HepG2 (cell line): ENCODE measurements at regions not wholly inside any gene's neighbourhood (a gene's known extent, or its start where the extent isn't known, plus 50 kb on each side); places are given as distances from the start of the nearest gene placed in this dataset.

ENCODE experiments used
- ARID3A ChIP-seq: IDR thresholded peaks from 2 replicates; pipeline ENCODE4 v1.6.1; 2012; ENCODE audit warnings: low read depth, low read length, improper control_type of control experiment
- BATF2 ChIP-seq: sonication (generic); formaldehyde crosslinking; IDR thresholded peaks from 2 replicates; pipeline ENCODE4 v1.8.0; 2022; ENCODE audit warnings: mild to moderate bottlenecking, missing genetic modification reagents, moderate library complexity
- DMTF1 ChIP-seq: sonication (generic); formaldehyde crosslinking; IDR thresholded peaks from 2 replicates; pipeline ENCODE4 v1.4.0; 2020; ENCODE audit warnings: mild to moderate bottlenecking, missing genetic modification reagents
- FOXA3 ChIP-seq: IDR thresholded peaks from 2 replicates; pipeline ENCODE4 v1.6.1; 2016; ENCODE audit warnings: missing genetic modification reagents, missing compliant biosample characterization
- HIC2 ChIP-seq: sonication (generic); formaldehyde crosslinking; IDR thresholded peaks from 2 replicates; pipeline ENCODE4 v1.9.0; 2022; ENCODE audit warnings: low read depth, missing genetic modification reagents
- KAT7 ChIP-seq: IDR thresholded peaks from 2 replicates; pipeline ENCODE4 v1.6.1; 2018; ENCODE audit warnings: borderline replicate concordance, missing compliant biosample characterization
- KLF11 ChIP-seq: IDR thresholded peaks from 2 replicates; pipeline ENCODE4 v1.6.1; 2016; ENCODE audit warnings: missing compliant biosample characterization
- MIER3 ChIP-seq: IDR thresholded peaks from 2 replicates; pipeline ENCODE4 v1.6.1; 2016; ENCODE audit warnings: missing compliant biosample characterization, borderline replicate concordance
- NR1H2 ChIP-seq: sonication (generic); formaldehyde crosslinking; IDR thresholded peaks from 2 replicates; pipeline ENCODE4 v1.8.1; 2022; ENCODE audit warnings: low read depth, missing genetic modification reagents, borderline replicate concordance
- PPARG ChIP-seq: conservative IDR thresholded peaks from 2 replicates; pipeline ENCODE4 v1.6.1; 2016; ENCODE audit warnings: missing biosample characterization, missing genetic modification reagents
- RXRB ChIP-seq: IDR thresholded peaks from 2 replicates; pipeline ENCODE4 v1.6.1; 2016; ENCODE audit warnings: borderline replicate concordance, missing genetic modification reagents, missing compliant biosample characterization
- SAFB2 ChIP-seq: sonication (generic); formaldehyde crosslinking; IDR thresholded peaks from 2 replicates; pipeline ENCODE4 v1.5.1; 2020; ENCODE audit warnings: missing genetic modification reagents, low read depth, mild to moderate bottlenecking, borderline replicate concordance
- TAF15 ChIP-seq: fragments of 200-400 bp; formaldehyde crosslinking; IDR thresholded peaks from one replicate; pipeline ENCODE4 v1.6.1; 2018; ENCODE audit warnings: mild to moderate bottlenecking, low read depth, low read length; ENCODE audit not compliant: poor library complexity, severe bottlenecking
- ZNF281 ChIP-seq: sonication (generic); formaldehyde crosslinking; IDR thresholded peaks from 2 replicates; pipeline ENCODE4 v1.4.0; 2020; ENCODE audit warnings: missing genetic modification reagents, borderline replicate concordance
- ZNF781 ChIP-seq: sonication (generic); formaldehyde crosslinking; IDR thresholded peaks from 2 replicates; pipeline ENCODE4 v1.5.1; 2020; ENCODE audit warnings: borderline replicate concordance, mild to moderate bottlenecking, missing genetic modification reagents; ENCODE audit errors: not compliant biosample characterization
- ZSCAN20 ChIP-seq: sonication (generic); formaldehyde crosslinking; IDR thresholded peaks from 2 replicates; pipeline ENCODE4 v1.4.0; 2020; ENCODE audit warnings: missing genetic modification reagents, mild to moderate bottlenecking, borderline replicate concordance
- ZSCAN29 ChIP-seq: sonication (generic); formaldehyde crosslinking; conservative IDR thresholded peaks from 2 replicates; pipeline ENCODE4 v1.4.0; 2020; ENCODE audit warnings: mild to moderate bottlenecking, missing genetic modification reagents
- ZXDC ChIP-seq: sonication (generic); formaldehyde crosslinking; IDR thresholded peaks from 2 replicates; pipeline ENCODE4 v1.5.0; 2020; ENCODE audit warnings: mild to moderate bottlenecking, missing genetic modification reagents

GRCh38 chr16:9316615-9317014 is 225.2 kb downstream of the HAPSTR1 start (continued):
- TF ChIP-seq ZXDC (CRISPR knock-in tag): no peak
- TF ChIP-seq ZSCAN20 (CRISPR knock-in tag): no peak
- TF ChIP-seq TAF15: no peak
- TF ChIP-seq ZSCAN29 (CRISPR knock-in tag): no peak
- TF ChIP-seq PPARG (CRISPR knock-in tag): no peak
- TF ChIP-seq KAT7 (CRISPR knock-in tag): no peak
- TF ChIP-seq FOXA3 (CRISPR knock-in tag): peak; percentile 84
- TF ChIP-seq BATF2 (CRISPR knock-in tag): no peak
- 0 out of 2 replicates have a peak, but pooled peaks have one; percentile 40 for TF ChIP-seq RXRB (CRISPR knock-in tag)
- no peak for TF ChIP-seq KLF11 (CRISPR knock-in tag)
- no peak for TF ChIP-seq ZNF281 (CRISPR knock-in tag)
- no peak for TF ChIP-seq NR1H2 (CRISPR knock-in tag)
- TF ChIP-seq ZNF781 (CRISPR knock-in tag): no peak
- peak; percentile 68; the same call in 1 of the 2 replicates for TF ChIP-seq MIER3 (CRISPR knock-in tag)
- TF ChIP-seq DMTF1 (CRISPR knock-in tag): no peak
- TF ChIP-seq SAFB2 (CRISPR knock-in tag): no peak
- TF ChIP-seq ARID3A: peak; percentile 76; the same call in 1 of the 2 replicates
- TF ChIP-seq HIC2 (CRISPR knock-in tag): no peak
